PFSK-1 (cell line): ENCODE measurements at regions not wholly inside any gene's neighbourhood (a gene's known extent, or its start where the extent isn't known, plus 50 kb on each side); places are given as distances from the start of the nearest gene placed in this dataset.

ENCODE experiments used
- FOXP2 ChIP-seq: optimal IDR thresholded peaks from 2 replicates; pipeline ENCODE3; 2011; ENCODE audit warnings: borderline replicate concordance, control low read depth, inconsistent platforms; ENCODE audit not compliant: insufficient read depth; ENCODE audit errors: extremely low read length, extremely low read depth
- POLR2AphosphoS5 ChIP-seq: IDR thresholded peaks from 2 replicates; pipeline ENCODE4 v1.6.1; 2012; ENCODE audit warnings: low read depth, mild to moderate bottlenecking, control low read depth, low read length, moderate library complexity
- SIN3A ChIP-seq: IDR thresholded peaks from 2 replicates; pipeline ENCODE4 v1.6.1; 2012; ENCODE audit warnings: mild to moderate bottlenecking, low read length, moderate library complexity, borderline replicate concordance; ENCODE audit not compliant: insufficient read depth
- TAF1 ChIP-seq: IDR thresholded peaks from 2 replicates; pipeline ENCODE4 v1.6.1; 2012; ENCODE audit warnings: low read length, control low read depth, borderline replicate concordance; ENCODE audit not compliant: insufficient read depth
- TF ChIP-seq, protein P1 (sequence below), 2 experiments: IDR thresholded peaks; 2 replicates each; pipeline versions ENCODE4 v1.6.1 to v1.8.0; 2011 to 2012; ENCODE audit warnings: low read depth in 2 of 2, low read length in 2 of 2, control low read depth in 1 of 2, inconsistent platforms in 1 of 2, mild to moderate bottlenecking in 1 of 2, moderate library complexity in 1 of 2; ENCODE audit not compliant: insufficient read depth in 1 of 2

DNA sequence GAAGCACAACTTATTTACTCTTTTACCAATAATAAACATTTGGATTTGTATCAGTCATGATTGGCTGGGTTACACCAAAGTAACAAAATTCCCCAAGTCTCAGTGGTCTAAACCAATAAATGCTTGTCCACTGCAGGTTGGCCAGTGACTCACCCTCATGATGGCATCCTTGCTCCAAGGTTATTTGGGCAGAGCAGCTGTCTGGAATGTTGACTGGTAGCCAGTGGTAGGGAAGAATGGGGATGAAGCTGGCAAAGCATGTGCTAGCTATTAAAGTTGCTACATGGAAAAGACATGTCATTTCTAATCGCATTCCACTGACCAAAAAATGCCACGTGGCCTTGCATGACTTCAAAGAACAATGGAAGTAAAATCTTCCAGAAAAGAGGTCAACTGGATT is 1168.7 kb upstream of the CELF2 start:
- TF ChIP-seq TAF1: no peak
- no peak for TF ChIP-seq POLR2AphosphoS5
- no peak for TF ChIP-seq SIN3A
- no peak for TF ChIP-seq FOXP2
- TF ChIP-seq, protein P1, sequence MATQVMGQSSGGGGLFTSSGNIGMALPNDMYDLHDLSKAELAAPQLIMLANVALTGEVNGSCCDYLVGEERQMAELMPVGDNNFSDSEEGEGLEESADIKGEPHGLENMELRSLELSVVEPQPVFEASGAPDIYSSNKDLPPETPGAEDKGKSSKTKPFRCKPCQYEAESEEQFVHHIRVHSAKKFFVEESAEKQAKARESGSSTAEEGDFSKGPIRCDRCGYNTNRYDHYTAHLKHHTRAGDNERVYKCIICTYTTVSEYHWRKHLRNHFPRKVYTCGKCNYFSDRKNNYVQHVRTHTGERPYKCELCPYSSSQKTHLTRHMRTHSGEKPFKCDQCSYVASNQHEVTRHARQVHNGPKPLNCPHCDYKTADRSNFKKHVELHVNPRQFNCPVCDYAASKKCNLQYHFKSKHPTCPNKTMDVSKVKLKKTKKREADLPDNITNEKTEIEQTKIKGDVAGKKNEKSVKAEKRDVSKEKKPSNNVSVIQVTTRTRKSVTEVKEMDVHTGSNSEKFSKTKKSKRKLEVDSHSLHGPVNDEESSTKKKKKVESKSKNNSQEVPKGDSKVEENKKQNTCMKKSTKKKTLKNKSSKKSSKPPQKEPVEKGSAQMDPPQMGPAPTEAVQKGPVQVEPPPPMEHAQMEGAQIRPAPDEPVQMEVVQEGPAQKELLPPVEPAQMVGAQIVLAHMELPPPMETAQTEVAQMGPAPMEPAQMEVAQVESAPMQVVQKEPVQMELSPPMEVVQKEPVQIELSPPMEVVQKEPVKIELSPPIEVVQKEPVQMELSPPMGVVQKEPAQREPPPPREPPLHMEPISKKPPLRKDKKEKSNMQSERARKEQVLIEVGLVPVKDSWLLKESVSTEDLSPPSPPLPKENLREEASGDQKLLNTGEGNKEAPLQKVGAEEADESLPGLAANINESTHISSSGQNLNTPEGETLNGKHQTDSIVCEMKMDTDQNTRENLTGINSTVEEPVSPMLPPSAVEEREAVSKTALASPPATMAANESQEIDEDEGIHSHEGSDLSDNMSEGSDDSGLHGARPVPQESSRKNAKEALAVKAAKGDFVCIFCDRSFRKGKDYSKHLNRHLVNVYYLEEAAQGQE (IDR thresholded peaks at IDR 0.05; ENCODE audit: insufficient read depth in 1 of 2, low read depth in 2 of 2, low read length in 2 of 2): no peak

DNA sequence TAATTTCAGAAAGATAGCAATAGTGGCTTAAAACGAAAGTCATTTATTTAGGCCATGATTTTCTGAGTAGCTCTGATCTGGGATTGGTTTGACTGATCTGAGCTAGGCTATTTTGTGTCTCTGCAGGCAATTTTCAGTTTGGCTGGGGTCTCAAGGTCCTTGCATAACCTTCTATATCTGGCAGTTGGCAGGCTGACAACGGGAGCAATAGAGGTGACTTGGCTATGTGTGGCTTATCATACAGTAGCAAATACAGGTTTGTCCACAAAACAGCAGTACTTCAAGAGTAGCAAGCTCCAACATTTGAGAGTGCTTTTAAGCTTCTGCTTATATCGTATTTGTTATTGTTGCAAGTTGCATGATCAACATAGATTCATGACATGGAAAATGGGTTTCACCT is 1167.3 kb upstream of the CELF2 start:
- TF ChIP-seq SIN3A (no peak), FOXP2 (no peak), TAF1 (no peak), POLR2AphosphoS5 (no peak)
- TF ChIP-seq, protein P1 (IDR thresholded peaks at IDR 0.05; ENCODE audit: insufficient read depth in 1 of 2, low read depth in 2 of 2, low read length in 2 of 2): no peak

DNA sequence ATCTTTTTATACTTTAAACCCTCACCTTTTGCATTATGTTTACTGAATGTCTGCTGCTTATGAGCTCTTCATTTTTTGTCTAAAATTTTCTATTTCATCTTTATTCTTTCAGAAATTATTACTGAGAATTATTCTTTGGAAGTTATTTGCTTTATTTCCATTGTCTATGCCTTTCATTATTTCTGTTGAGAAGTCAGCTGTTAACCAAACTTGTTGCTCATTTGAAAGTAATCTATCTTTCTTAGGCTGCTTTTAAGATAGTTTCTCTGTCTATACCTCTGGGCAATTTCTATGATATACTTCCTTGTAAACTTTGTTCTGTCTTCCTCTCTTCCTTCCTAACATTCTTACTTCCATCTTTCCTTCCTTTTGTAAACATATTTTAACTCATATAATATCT is 1165.9 kb upstream of the CELF2 start:
- TF ChIP-seq, protein P1 (IDR thresholded peaks at IDR 0.05; ENCODE audit: insufficient read depth in 1 of 2, low read depth in 2 of 2, low read length in 2 of 2): no peak
- no peak for TF ChIP-seq TAF1
- TF ChIP-seq SIN3A: no peak
- no peak for TF ChIP-seq POLR2AphosphoS5
- TF ChIP-seq FOXP2: no peak

DNA sequence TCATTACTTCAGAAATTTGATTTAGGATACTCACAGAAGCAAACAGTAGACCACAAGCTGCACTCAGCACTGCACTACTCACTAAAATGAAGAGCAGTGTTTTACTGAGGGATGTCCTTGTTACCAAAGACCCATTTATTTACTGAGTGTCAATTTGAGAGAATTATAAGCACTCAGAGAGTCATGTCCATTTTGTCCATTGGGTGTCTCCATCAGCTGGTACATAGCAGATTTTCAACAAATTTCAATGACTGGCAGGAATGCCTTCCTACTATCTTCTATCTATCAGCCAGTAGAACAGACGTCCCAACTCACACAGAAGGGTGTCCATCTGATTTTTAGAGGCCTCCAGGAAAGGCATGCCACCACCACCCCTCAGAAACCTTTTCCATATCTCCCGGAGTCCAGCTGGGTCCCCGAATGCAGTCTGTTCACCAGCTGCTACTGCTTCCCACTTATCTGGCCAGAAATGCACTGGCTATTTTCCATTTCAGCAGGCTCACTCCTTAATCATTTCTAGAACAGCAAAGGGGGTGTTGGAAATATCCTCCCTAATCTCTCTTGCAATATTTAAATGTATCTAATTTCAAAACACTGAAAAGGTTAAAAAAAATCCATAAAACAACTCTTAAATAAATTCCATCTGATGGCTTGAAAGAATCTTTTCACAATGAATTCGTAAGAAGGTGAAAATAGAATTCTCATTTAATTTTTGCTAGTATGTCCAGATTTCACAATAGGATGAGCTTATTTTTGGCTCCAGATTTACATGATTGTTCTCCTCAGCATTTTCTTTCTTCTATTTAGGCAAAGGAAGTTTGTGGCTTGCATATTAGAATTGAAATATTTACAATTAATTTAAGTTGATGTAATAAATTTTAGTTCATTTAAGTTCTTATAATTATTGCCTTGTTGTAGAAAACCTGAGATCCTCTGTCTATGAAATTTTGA is 1164.0 kb upstream of the CELF2 start:
- TF ChIP-seq SIN3A (no peak), FOXP2 (no peak), POLR2AphosphoS5 (no peak), TAF1 (no peak)
- TF ChIP-seq, protein P1 (IDR thresholded peaks at IDR 0.05; ENCODE audit: insufficient read depth in 1 of 2, low read depth in 2 of 2, low read length in 2 of 2): no peak

DNA sequence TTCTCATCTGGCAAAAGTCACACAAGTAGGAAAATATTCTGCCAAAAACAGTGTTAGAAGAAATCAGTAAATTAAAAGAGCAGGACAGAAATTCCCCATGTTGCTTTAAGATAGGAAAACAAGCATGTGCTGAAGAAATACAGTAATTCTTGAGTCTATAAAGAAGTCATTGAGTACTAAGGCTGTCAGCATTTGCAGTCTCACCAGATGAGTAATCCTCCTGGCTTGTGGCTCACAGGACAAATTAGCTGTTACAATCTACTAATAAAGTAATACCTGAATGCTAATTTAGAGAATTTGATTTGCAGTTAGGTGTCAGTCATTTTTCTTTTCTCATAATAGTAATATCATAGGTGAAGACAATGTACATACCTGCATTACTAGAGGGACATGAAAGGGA is 1158.9 kb upstream of the CELF2 start:
- TF ChIP-seq FOXP2: no peak
- TF ChIP-seq, protein P1 (IDR thresholded peaks at IDR 0.05; ENCODE audit: insufficient read depth in 1 of 2, low read depth in 2 of 2, low read length in 2 of 2): no peak
